RWPE1 (cell line): ENCODE measurements at regions not wholly inside any gene's neighbourhood (a gene's known extent, or its start where the extent isn't known, plus 50 kb on each side); places are given as distances from the start of the nearest gene placed in this dataset.

ENCODE experiments used
- CTCF ChIA-PET: fragments of 350-600 bp; sonication (Branson Sonifier 250); formaldehyde crosslinking; extraction: SDS; loops from one replicate; lab custom pipeline; 2021; lab: Yijun Ruan, JAX
- POLR2A ChIA-PET: fragments of 400-600 bp; formaldehyde crosslinking; extraction: SDS; loops from one replicate; lab custom pipeline; 2020; ENCODE audit warnings: antibody characterized with exemption; ENCODE audit not compliant: low non-redundant PET; lab: Yijun Ruan, JAX
- DNase-seq: peaks from one replicate; pipeline ENCODE4 v3.0.0; 2012; ENCODE audit warnings: low spot score
- H3K27ac ChIP-seq: fragments of 450-650 bp; 2 replicates; pipeline ENCODE4 v1.5.1; 2017
- TF ChIP-seq, protein P1 (sequence below): fragments of 450-650 bp; conservative IDR thresholded peaks from 2 replicates; pipeline ENCODE4 v1.5.1; 2017; ENCODE audit warnings: low read depth, mild to moderate bottlenecking

DNA sequence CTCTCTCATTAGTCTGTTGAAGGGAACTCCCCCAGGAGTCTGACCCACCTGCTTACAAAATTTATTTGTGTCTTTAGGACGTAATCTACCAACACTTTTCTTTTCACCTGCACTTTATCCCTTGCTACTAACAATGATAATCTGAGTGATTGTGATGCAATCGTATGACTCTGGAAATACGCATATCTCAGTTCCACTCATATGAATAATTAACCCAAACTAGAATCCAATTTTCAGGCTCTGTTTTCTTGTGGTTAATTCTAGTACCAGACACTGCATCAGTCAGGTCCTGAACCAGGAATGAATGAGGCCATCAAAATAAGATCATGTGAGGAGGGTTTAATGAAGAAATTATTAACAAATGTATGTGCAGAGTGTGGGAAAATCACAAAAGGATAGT is 158.4 kb upstream of the SRD5A2 start:
- no peak for DNase-seq
- POLR2A ChIA-PET, result no interaction called here
- no peak overlapping the region for H3K27ac ChIP-seq
- TF ChIP-seq, protein P1, sequence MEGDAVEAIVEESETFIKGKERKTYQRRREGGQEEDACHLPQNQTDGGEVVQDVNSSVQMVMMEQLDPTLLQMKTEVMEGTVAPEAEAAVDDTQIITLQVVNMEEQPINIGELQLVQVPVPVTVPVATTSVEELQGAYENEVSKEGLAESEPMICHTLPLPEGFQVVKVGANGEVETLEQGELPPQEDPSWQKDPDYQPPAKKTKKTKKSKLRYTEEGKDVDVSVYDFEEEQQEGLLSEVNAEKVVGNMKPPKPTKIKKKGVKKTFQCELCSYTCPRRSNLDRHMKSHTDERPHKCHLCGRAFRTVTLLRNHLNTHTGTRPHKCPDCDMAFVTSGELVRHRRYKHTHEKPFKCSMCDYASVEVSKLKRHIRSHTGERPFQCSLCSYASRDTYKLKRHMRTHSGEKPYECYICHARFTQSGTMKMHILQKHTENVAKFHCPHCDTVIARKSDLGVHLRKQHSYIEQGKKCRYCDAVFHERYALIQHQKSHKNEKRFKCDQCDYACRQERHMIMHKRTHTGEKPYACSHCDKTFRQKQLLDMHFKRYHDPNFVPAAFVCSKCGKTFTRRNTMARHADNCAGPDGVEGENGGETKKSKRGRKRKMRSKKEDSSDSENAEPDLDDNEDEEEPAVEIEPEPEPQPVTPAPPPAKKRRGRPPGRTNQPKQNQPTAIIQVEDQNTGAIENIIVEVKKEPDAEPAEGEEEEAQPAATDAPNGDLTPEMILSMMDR, result no peak
- CTCF ChIA-PET, result no interaction called here

DNA sequence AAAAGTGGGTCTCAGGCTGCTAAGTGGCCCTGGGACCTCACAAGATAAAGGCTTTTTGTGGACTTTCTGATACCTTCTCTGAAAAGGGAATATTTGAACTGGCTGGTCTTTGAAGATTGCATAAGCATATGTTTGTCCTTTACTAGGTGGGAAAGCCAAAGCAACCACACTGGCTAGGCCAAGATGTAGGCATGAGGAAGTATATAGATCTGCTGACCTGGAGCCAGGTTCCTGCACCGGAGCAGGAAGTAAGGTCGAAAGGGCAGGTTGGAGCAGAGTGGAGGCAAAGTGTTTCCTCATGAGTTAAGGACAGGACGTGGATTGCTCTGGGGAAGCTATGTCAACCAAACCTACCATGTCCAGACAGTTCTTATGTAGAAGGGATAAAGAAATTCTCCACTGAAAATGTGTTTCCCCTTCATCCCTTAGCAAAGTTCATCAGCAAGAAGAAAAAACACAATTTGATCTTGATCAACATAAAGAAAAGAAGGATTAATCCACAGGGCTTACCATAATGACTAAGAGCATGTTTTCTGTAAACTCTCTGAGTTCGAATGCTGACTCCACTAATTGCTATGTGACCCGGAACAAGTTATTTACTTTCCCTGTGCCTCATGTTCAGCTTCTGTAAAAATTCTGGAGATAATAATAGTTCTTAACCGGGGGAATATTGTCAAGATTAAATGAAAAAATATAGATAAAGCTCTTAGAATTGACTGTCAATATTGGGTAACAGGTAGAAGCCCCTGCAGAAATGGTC is 156.1 kb upstream of the SRD5A2 start:
- H3K27ac ChIP-seq, result no peak overlapping the region
- DNase-seq, result no peak
- TF ChIP-seq, protein P1, result no peak
- ChIA-PET CTCF (interaction anchor here (0.6 kb wide), 1 partner anchor 77 kb away, joined by 5 read pairs; no protein-coding TSS in a partner anchor), POLR2A (no interaction called here)

DNA sequence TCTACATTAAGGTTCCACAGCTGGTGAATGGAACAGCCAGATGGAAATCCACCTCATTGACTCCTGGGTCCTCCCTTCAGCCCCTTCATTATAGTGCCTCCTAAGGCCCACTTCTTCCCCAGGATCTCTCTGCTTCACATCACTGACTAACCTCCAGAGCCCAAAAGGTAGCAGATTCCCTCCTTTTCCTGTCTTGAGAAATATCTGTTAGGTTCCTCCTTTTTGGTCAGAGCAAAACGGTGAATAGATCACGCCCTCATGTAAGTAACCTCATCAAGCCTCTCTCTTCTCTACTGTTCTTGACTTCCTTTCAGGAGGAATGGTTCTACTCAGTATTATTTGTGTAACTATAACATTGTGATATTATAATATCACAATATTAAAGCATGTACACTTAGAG is 155.0 kb upstream of the SRD5A2 start:
- ChIA-PET CTCF (no interaction called here), POLR2A (no interaction called here)
- TF ChIP-seq, protein P1, result no peak

DNA sequence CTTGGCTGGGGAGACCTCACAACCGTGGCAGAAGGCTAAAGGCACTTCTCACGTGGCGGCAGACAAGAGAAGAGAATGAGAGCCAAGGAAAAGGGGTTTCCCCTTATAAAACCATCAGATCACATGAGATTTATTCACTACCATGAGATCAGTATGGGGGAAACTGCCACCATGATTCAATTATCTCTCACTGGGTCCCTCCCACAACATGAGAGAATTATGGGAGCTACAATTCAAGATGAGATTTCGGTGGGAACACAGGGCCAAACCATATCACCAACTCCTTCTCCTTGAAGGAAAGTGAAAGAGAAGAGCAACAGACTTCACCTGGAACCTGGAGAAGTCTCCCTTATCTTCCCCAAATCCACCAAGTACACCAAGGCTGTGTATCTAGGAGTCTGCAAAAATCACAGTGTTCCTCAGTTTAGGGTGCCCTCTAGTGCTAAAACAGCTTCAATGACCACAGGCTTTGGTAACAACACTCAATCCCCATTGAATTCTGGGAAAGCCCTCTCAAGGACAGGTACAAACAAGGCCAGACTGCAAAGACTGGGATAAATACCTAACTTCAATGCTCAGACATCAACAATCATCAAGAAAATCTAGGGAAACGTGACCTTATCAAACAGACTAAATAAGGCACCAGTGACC is 148.8 kb upstream of the SRD5A2 start:
- POLR2A ChIA-PET, result no interaction called here
- CTCF ChIA-PET, result interaction anchor here (0.6 to 1.0 kb wide), 5 partner anchors 14 to 1629 kb away, joined by 3 read pairs; no protein-coding TSS in a partner anchor
- DNase-seq, result peak; percentile 57
- TF ChIP-seq, protein P1, result peak; percentile 58
- H3K27ac ChIP-seq, result no peak overlapping the region

More for the DNA sequence above, 155.0 kb upstream of the SRD5A2 start:
- H3K27ac ChIP-seq, result no peak overlapping the region
- DNase-seq, result no peak

DNA sequence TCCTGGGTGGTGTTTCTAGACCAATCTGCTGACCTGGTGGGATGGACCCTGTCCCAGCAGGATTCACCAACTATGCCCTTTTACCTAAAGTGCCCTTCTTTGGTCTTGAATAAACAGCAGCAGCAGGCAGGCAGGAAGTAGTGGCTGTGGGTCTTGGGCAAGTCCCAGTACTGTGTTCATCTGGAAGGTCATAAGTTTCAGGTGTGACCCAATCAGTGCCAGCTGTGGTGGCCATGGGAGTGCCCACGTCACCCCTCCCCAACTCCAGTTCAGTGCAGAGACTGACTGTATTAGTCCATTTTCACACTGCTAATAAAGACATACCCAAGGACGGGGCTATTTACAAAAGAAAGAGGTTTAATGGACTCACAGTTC is 148.3 kb upstream of the SRD5A2 start:
- POLR2A ChIA-PET, result no interaction called here
- H3K27ac ChIP-seq, result no peak overlapping the region
- TF ChIP-seq, protein P1, result no peak
- CTCF ChIA-PET, result interaction anchor here (0.8 to 1.0 kb wide), 3 partner anchors 15 to 1017 kb away, joined by 3 read pairs; no protein-coding TSS in a partner anchor
- DNase-seq, result no peak

DNA sequence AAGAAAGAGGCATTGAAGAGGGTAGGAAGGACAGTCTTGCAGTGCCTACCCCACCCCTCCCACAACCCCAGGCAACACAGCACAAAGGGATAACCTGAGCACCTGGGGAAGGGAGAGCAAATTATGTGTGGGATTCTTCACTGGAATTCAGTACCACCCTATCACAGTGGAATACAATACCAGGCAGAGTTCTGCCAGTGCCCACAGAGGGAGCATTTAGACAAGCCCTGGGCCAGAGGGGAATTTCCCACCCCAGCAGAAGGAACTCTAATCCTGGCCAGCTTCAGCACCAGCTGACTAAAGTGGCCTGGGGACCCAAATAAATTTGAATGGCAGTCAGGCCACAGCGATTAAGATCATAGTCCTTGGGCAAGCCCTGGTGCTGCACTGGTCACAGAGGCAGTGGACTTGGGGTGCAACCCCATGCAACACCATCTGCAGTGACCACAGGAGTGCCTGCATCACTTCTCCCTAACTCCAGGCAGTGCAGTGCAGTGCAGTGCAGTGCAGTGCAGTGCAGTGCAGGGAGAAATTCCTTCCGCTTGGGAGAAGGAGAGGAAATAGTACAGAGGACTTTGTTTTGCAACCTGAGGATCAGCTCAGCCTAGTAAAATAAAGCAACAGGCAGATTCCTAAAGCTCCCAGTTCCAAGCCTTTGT is 147.8 kb upstream of the SRD5A2 start:
- TF ChIP-seq, protein P1, result no peak
- no peak for DNase-seq
- ChIA-PET POLR2A (no interaction called here), CTCF (interaction anchor here (1.0 kb wide), 1 partner anchor 1017 kb away, joined by 3 read pairs; no protein-coding TSS in a partner anchor)
- H3K27ac ChIP-seq, result no peak overlapping the region
